HG03571 (cell line): ENCODE measurements at regions not wholly inside any gene's neighbourhood (a gene's known extent, or its start where the extent isn't known, plus 50 kb on each side); places are given as distances from the start of the nearest gene placed in this dataset.

Experiments used
- ATAC-seq: cut with Tn5 transposase; IDR thresholded peaks from one replicate; pipeline ENCODE4 v1.9.1; 2021; ENCODE audit not compliant: unreplicated experiment

GRCh38 chr16:86286991-86287663, 223.2 kb upstream of the FOXF1 start:
- ATAC-seq, result no peak

GRCh38 chr16:86287664-86288201, 222.6 kb upstream of the FOXF1 start:
- ATAC-seq, result no peak

- ATAC-seq, result no peak
Measured at GRCh38 chr16:86288716-86289294, 221.5 kb upstream of the FOXF1 start.

- no peak for ATAC-seq
Measured at GRCh38 chr16:86289304-86289703, 221.0 kb upstream of the FOXF1 start.

- no peak for ATAC-seq
Measured at GRCh38 chr16:86289907-86290306, 220.4 kb upstream of the FOXF1 start.

GRCh38 chr16:86291491-86291890, 218.8 kb upstream of the FOXF1 start:
- no peak for ATAC-seq

- no peak for ATAC-seq
Measured at GRCh38 chr16:86292171-86292775, 218.1 kb upstream of the FOXF1 start.

GRCh38 chr16:86292942-86293341, 217.4 kb upstream of the FOXF1 start:
- no peak for ATAC-seq

- no peak for ATAC-seq
Measured at GRCh38 chr16:86293906-86294305, 216.4 kb upstream of the FOXF1 start.

GRCh38 chr16:86294535-86295196, 215.7 kb upstream of the FOXF1 start:
- ATAC-seq, result no peak

- ATAC-seq, result no peak
Measured at GRCh38 chr16:86296256-86296655, 214.1 kb upstream of the FOXF1 start.

- no peak for ATAC-seq
Measured at GRCh38 chr16:86297391-86297790, 212.9 kb upstream of the FOXF1 start.

GRCh38 chr16:86297866-86298757, 212.2 kb upstream of the FOXF1 start:
- no peak for ATAC-seq

GRCh38 chr16:86298758-86299134, 211.6 kb upstream of the FOXF1 start:
- ATAC-seq, result no peak

GRCh38 chr16:86299882-86300610, 210.3 kb upstream of the FOXF1 start:
- ATAC-seq, result no peak

GRCh38 chr16:86300746-86301481, 209.4 kb upstream of the FOXF1 start:
- ATAC-seq, result no peak

GRCh38 chr16:86302421-86303109, 207.8 kb upstream of the FOXF1 start:
- no peak for ATAC-seq

- ATAC-seq, result no peak
Measured at GRCh38 chr16:86303787-86304678, 206.3 kb upstream of the FOXF1 start.
